GM18861 (cell line): ENCODE measurements at regions not wholly inside any gene's neighbourhood (a gene's known extent, or its start where the extent isn't known, plus 50 kb on each side); places are given as distances from the start of the nearest gene placed in this dataset.

Source experiments
- ATAC-seq: cut with Tn5 transposase; IDR thresholded peaks from one replicate; pipeline ENCODE4 v1.9.1; 2021; ENCODE audit not compliant: unreplicated experiment

- ATAC-seq = no peak
Observed at GRCh38 chr9:115643948-115644727, 509.5 kb upstream of the PAPPA start.

DNA sequence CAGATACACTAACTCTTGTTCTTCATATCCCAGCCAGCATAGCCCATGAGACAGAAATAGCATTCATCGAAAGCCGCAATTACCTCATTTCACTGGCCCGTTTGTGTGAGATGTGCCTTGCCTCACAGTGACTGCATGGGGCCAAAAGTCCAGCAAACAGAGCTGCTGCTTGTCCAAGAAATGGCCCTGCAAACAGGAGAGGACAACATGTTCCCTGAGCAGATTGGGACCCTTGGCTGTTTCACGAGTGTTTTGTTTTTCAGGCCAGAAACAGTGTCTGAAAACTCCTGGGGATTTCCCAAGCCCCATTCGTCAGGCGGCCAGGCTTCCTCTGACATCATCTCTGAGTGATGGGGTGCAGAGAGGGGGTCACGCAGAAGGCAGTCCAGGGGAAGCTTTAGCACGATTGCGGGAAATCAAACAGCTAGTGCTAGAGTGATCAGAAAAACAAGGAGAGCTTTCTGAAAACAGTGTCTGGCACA lies 503.6 kb upstream of the PAPPA start:
- no peak for ATAC-seq

DNA sequence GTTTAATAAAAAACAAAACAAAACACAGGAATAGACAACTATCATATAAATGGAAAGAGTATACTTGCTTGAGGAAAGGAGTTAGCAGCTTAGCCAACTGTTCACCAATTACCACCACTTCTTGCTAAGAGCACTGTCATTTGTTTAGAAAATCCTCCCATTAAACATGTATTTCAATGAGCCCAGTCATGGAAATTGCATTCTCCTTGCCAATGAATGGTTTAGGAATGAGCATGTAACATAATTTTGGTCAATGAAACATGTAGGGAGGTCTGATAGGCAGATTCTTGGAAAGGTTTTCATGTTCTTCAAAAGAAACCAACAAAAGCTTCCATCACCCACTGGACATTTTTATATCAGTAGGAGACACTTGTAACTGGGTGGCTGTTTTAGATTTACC lies 502.8 kb upstream of the PAPPA start:
- no peak for ATAC-seq

DNA sequence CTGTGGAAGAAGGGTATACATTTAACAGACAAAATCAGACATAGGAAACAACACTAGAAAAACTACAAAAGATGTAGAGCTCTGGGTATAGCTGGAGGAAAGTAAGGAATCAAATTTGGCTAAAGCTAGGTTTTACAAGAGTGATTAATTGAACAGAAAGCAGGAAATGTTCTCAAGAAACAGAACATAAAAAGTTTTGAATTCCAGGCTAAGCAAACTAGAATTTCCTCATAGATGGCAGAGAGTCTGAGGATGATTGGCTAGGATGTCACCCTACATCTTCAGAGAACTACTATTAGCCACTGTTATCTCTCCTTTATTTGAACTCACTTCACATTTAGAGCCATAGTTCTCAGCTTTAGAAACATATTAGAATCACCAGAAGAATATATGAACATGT lies 502.1 kb upstream of the PAPPA start:
- ATAC-seq = no peak

DNA sequence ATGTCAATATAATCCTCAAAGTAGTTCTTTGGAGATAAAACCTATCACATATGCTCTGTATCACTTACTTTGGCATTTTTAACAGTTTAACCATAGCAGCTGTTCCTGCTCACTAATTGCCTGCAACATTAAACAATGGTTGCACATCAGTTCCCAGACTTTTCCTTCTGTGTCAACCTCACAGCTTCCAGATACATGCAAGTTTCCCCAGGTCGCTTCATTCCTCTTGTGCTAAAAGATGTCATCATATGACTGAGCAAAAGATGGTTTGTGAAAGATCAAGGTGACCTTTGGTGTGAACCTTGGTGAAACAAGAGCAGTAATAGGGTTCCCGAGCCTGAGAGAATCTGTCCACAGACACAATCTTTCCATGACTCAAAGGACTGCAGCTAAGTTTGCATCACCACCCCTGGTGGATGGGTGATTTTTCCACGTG lies 500.4 kb upstream of the PAPPA start:
- no peak for ATAC-seq

- ATAC-seq = no peak
Observed at GRCh38 chr9:115657695-115658094, 495.9 kb upstream of the PAPPA start.

- ATAC-seq = no peak
Observed at GRCh38 chr9:115665519-115665918, 488.1 kb upstream of the PAPPA start.

DNA sequence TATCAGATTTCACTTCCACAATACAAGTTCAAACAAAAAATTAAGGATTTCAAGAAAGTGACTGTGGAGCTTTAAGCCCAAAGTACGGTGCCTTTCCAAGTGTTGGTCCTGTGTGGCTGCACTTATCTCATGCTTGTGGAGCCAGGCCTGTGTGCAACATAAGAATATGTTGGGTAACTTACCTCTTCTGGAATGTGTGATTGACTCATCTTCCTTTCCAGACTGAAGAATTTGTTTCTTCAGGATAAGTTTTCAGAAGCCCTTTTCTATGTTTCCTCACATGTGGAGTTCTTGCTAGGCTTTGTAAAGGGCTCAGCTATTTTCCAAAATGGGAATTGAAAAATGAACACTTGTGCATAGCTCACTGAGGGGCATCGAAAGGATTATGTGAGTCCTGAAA lies 485.1 kb upstream of the PAPPA start:
- no peak for ATAC-seq

GRCh38 chr9:115671236-115671962 lies 482.2 kb upstream of the PAPPA start:
- no peak for ATAC-seq

- no peak for ATAC-seq
Observed at GRCh38 chr9:115671963-115672305, 481.7 kb upstream of the PAPPA start.

GRCh38 chr9:115672477-115673316 lies 480.9 kb upstream of the PAPPA start:
- no peak for ATAC-seq

DNA sequence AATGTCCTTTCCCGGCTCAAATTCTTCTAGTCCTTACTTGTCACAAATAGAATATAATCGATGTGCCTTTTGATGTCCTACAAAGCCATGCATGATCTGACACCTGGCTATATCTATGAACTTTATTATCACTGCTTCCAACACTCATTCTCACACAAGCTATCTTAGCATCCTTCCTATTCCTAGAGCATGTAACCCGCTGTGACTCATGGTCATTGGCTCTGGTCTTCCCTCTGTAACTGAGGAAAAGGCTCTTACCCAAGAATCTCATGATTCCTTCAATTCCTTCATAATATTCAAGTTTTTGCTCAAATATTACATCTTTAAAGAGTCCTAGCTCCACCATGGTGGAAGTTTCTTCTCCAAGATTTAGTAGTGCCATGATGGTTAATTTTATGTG lies 480.0 kb upstream of the PAPPA start:
- ATAC-seq = no peak

DNA sequence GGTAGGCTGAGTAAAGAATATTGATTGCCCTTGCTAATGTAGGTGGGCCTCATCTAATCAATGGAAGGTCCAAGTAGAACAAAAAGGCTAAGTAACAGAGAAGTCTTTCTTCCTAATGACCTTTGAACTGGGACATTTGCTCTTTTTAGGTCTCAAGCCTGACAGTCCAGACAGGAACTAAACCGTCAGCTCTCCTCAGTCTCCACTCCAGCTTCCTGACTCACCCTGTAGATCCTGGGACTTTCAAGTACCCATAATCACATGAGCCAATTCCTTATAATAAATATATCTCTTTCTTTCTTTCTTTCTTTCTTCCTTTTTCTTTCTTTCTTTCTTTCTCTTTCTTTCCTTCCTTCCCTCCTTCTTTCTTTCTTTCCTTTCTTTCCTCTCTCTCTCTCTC lies 479.5 kb upstream of the PAPPA start:
- no peak for ATAC-seq

GRCh38 chr9:115675834-115676233 lies 477.8 kb upstream of the PAPPA start:
- no peak for ATAC-seq

DNA sequence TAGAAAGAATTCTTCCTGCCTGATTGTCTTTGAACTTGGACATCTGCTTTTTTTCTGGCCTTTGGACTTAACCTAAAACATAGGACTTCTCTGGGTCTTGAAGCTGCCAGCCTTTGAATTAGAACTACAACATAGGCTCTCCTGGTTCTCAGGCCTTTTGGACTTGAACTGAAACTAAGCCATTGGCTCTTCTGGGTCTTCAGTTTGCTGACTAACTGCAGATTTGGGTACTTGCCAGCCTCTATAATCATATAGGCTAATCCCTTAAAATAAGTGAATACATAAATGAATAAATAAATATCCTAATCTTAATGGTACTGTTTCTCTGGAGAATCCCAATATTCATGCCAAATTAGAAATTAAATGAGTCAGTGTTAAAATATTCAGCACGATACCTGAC lies 473.4 kb upstream of the PAPPA start:
- ATAC-seq = no peak

DNA sequence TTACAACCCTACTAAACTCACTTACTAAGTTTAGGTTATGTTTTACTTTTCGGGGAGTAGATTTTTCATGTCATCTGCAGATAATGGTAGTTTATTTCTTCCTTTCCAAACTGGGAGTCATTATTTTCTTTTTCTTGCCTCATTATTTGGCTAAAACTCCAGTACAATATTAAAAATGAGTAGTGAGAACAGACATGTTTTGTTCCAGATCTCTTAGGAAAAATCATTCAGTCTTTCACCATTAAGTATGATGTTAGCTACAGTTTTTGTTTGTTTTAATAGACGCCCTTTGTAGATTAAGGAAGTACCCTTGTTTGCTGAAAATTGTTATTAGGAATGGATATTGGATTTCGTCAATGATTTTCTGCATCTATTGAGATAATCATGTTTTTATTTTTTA lies 472.0 kb upstream of the PAPPA start:
- no peak for ATAC-seq

DNA sequence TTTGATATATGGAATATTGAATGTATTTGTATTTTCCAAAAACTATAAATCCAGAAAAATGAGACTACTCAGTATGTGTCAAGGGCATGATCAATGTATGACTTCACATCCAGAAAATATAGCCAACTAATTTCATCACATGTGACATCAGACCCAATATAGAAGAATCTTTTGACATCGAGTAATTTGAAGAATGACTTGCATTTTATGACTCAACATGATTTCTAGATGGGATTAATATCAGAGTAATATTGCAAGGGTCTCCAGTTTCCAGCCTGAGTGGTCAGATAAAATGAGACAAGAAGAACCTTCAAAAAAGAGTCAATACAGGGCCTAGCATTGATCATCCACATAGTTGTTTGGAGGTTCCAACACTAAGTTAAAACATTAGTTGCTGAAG lies 467.5 kb upstream of the PAPPA start:
- no peak for ATAC-seq

DNA sequence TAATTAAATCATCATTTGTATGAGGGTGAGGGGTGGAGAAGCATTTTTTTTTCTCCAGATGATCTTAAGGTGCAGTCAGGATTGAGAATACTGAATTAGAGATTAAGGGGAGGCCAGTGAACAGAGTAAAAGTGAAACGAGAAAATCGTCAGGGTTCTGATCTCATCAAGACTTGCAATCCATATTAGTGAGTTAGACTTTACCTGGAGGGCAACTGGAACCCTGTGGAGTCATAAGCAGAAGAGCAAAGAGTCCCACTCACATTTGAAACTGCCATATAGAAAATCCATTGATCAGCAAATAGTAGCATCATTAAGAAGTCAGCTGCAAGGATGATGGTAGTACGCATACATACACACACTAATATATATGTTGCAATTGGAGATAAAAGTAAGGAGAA lies 466.2 kb upstream of the PAPPA start:
- ATAC-seq = no peak

DNA sequence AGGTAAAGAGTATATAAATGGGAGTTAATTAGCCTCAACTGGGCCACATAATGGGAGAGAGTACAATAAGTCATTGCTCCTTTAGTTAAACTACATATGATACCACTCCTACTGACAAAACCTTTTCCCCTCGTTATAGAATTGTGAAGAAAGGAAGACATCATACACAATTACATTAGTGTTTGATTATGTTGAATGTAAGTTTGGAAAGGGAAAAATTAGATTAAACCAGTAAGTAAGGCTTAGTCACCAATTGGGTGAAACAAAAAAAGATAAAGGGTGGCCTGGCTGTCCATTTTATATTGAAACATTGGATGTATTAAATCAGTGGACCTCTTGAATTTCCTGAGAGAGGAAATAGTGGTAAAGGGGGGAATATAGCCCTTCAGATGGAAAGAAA lies 464.3 kb upstream of the PAPPA start:
- ATAC-seq = no peak

DNA sequence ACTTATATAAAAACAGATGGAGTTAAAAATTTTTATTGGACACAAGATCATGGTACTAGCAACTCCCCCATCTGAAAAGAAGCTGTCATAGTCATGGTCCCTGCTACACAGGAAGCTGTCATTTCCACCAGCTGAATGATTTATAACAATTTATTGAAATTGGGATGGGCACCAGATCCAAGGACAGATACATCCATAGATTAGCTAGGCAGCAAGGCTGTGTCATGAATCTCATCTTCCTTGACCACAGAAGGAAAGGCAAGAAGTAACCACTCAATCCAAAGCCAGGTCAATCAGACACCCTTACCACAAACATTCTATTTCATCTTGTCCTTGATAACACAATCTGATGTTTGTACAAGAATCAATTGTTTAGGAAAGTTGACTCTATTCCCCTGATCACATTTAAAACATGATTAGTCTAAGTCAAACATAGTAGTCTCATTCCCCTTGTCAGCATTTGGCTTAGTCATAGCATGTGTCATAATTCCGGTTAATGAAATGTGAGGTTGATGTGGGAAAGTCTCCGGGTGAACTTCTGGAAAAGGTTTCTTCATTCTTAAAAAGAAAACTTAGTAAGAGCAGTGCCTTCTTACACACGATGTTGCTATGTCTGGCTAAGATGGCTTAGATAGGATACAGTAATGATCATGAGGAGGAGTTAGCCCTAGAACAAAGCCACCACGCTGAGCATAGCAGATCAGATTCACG lies 462.6 kb upstream of the PAPPA start:
- no peak for ATAC-seq

GRCh38 chr9:115691693-115692092 lies 461.9 kb upstream of the PAPPA start:
- no peak for ATAC-seq
